D721Med (cell line): ENCODE measurements at regions not wholly inside any gene's neighbourhood (a gene's known extent, or its start where the extent isn't known, plus 50 kb on each side); places are given as distances from the start of the nearest gene placed in this dataset.
"Not testable (repeated sequence)": the region's sequence is repeated elsewhere in the genome, so short reads cannot be mapped to it uniquely, and the experiment has no call there.

Experiments
- DNase-seq: peaks from one replicate; pipeline ENCODE4 v3.0.0; 2011; ENCODE audit warnings: low spot score; ENCODE audit not compliant: insufficient read length
- FAIRE-seq: peaks from 2 replicates; lab custom pipeline; 2011; peaks lifted over from hg19 to GRCh38; lab: Jason Lieb, UNC
- TF ChIP-seq, protein P1 (sequence below): IDR thresholded peaks from 2 replicates; pipeline ENCODE4 v1.5.1; 2012; ENCODE audit warnings: mild to moderate bottlenecking, control low read depth; ENCODE audit not compliant: insufficient read depth; ENCODE audit errors: missing control alignments

DNA sequence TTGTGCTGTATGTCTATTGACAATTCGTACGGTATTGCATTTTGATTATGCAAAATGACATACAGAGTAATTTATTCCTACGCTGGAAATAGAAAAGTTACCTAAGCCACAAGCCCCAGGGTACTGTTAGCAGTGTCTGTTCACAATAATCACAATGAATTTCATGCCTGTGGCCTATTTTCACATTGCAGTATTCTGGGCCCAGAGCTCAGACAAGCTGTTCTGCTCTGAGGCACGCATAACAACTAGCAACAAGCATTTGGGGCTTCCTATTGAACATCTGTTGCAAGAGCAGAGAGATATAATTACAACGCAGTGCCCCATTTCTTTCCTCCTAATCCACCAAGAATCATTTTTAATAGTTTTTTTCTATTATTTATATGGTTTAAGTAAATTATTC lies 158.9 kb upstream of the SGCG start:
- DNase-seq (no peak), FAIRE-seq (no peak)
- TF ChIP-seq, protein P1, sequence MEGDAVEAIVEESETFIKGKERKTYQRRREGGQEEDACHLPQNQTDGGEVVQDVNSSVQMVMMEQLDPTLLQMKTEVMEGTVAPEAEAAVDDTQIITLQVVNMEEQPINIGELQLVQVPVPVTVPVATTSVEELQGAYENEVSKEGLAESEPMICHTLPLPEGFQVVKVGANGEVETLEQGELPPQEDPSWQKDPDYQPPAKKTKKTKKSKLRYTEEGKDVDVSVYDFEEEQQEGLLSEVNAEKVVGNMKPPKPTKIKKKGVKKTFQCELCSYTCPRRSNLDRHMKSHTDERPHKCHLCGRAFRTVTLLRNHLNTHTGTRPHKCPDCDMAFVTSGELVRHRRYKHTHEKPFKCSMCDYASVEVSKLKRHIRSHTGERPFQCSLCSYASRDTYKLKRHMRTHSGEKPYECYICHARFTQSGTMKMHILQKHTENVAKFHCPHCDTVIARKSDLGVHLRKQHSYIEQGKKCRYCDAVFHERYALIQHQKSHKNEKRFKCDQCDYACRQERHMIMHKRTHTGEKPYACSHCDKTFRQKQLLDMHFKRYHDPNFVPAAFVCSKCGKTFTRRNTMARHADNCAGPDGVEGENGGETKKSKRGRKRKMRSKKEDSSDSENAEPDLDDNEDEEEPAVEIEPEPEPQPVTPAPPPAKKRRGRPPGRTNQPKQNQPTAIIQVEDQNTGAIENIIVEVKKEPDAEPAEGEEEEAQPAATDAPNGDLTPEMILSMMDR: no peak

DNA sequence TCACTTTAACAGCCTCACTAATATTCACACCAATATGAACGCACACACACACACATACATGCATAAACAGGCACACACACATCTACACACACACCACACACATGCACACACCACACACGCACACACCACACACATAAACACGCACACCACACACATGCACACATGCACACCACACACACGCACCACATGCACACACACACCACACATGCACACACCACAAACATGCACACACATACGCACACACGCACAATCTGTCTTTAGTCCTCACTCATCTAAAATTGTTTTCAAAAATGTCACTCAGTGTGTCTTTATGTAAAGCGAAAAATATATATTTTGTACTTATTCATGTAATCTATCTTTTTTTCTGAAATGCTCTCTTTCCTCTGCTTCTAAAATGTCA lies 158.1 kb upstream of the SGCG start:
- FAIRE-seq (no peak), DNase-seq (no peak)
- TF ChIP-seq, protein P1: no peak

DNA sequence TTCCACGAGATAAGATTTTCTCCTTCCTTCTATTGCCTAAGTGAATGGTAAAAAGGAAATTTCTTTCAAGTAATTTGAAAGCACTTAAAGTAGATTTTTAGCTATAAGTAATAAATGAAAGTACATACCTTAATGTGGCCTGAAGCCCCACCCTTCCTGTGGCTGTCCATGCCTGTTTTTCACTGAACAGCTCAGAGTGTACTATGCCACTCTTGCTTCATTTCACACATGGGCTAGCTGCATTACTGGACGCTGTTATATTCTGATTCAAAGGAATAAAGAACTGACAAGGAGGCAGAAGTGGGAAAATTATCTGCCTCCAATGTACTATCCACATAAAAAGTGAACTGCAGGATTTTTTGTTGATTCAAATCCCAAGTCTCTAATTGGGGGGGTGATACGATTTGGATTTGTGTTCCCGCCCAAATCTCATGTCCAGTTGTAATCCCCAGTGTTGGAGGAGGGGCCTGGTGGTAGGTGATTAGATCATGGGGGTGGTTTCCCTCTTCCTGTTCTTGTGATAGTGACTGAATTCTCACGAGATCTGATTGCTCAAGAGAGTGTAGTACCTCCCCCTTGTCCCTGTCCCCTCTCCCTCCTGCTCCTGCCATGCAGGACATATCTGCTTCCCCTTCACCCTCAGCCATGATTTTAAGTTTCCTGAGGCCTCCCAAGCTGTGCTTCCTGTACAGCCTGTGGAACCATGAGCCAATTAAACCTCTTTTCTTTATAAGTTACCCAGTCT lies 154.7 kb upstream of the SGCG start:
- DNase-seq: no peak
- TF ChIP-seq, protein P1: no peak
- FAIRE-seq: no peak

DNA sequence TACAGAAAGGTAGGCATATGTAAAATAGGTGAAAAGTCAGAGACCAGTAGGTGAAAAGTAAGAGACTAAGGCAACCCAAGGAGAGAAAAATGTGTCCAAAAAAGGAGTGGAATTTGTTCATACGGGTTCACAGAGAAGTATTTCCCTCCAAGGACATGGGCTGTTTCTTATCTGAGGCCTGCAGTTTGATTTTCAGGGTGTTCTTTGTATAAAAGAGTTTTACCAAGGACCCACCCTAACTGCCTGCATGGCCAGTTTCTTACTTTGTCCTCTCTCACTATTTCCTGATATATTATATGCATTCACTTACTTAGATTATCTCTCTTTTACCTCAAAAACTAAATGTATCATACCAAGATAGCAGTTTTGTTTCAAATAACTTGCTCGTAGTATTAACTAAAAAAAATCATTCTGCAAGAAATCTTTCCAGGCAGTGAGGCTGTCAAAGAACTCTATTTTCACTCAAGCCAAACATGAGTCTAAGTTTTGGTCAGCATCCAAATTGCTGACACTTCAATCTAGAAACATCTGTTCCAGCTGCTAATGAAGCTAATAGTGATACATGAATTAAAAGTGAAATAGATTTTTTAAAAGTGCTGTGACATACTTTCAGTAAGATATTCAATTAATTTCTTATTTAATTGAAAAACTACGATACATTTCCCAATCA lies 141.4 kb upstream of the SGCG start:
- DNase-seq (no peak), FAIRE-seq (no peak)
- TF ChIP-seq, protein P1: no peak

DNA sequence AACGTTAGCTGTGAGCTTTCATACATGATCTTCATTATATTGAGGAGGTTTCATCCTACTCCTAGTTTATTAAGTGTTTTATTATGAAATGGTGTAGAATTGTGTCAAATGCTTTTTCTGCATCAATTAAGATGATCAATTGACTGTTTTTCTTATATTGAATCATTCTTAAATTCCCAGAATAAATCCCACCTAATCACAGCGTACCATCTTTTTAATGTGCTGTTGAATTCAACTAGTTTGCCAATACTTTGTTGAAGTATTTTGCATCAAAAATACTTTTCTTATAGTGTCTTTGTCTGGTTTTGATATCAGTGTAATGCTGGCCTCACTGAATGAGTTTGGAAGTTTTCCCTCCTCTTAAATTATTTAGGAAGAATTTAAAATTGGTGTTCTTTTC lies 138.6 kb upstream of the SGCG start:
- no peak for DNase-seq
- FAIRE-seq: no peak
- TF ChIP-seq, protein P1: no peak

DNA sequence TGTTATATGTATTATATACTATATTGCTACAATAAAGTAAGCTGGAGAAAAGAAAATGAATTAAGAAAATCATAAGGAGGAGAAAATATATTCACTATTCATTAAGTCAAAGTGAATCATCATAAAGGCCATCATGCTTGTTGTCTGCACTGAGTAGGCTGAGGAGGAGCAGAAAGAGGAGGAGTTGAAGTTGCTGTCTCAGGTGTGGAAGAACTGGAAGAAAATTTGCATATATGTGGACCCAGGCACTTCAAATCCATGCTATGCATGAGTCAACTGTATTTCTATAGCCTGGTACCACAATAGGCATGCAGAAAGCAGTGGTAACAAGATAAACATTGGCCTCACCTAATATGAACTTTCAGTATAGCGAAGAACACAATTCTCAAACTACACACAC lies 135.9 kb upstream of the SGCG start:
- TF ChIP-seq, protein P1: no peak
- DNase-seq (no peak), FAIRE-seq (no peak)

DNA sequence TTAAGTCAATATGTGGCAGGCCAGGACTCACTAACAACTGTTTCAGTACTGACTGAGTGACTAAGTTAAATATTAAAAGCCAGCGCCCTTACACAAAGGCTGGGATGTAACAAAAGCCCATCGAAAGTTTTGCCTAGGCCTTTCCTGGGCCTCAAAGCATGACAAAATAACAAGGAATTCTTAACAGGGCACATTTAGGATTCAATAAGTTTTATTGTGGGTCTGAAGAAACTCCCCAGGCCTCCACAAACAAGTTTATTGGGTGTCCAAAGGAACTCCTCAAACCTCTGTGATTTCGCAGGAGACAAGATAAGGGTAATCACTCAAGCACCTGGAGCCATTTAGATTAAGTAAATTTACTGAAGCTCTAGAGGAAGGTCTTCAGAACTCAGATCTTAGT lies 130.7 kb upstream of the SGCG start:
- TF ChIP-seq, protein P1: no peak
- DNase-seq (no peak), FAIRE-seq (no peak)

DNA sequence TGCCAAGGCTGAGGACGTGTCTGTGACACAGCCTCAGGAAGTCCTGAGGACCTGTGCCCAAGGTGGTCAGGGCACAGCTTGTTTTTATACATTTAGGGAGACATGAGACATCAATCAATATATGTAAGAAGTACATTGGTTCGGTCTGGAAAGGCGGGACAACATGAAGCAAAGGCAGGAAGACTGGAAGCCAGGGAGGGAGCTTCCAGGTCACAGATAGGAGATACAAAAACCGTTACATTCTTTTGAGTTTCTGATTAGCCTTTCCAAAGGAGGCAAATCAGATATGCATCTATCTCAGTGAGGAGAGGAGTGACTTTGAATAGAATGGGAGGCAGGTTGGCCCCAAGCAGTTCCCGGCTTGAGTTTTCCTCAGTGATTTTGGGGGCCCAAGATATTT lies 127.1 kb upstream of the SGCG start:
- FAIRE-seq, DNase-seq: not testable (repeated sequence)
